ENCODE measurements at regions not wholly inside any gene's neighbourhood (a gene's known extent, or its start where the extent isn't known, plus 50 kb on each side); places are given as distances from the start of the nearest gene placed in this dataset.

DNA sequence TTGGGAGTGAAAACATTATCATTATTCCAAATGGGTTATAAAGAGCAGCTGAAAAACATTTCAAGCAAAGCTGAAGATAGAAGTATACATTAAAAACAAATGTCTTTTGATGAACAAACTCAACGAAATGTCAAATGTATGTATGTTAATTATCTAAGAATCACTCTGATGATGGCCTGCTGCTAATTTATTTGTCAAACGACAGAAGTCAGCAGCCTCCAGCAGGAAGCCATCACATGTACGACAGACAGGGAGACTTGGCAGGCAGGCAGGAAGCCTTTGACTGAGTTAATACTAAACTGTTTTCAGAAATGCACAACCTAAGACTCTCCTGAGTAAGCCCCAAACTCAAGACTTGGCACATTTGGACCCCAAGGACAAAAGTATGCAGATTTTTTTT lies 491.1 kb downstream of the ZNF385D start:
- no peak for TF ChIP-seq POLR2AphosphoS5 (IDR thresholded peaks at IDR 0.05; ENCODE audit: insufficient read depth in 1 of 2, low read depth in 1 of 2)
- no peak for TF ChIP-seq POLR2A (IDR thresholded peaks at IDR 0.05)
- TF ChIP-seq, protein P1, sequence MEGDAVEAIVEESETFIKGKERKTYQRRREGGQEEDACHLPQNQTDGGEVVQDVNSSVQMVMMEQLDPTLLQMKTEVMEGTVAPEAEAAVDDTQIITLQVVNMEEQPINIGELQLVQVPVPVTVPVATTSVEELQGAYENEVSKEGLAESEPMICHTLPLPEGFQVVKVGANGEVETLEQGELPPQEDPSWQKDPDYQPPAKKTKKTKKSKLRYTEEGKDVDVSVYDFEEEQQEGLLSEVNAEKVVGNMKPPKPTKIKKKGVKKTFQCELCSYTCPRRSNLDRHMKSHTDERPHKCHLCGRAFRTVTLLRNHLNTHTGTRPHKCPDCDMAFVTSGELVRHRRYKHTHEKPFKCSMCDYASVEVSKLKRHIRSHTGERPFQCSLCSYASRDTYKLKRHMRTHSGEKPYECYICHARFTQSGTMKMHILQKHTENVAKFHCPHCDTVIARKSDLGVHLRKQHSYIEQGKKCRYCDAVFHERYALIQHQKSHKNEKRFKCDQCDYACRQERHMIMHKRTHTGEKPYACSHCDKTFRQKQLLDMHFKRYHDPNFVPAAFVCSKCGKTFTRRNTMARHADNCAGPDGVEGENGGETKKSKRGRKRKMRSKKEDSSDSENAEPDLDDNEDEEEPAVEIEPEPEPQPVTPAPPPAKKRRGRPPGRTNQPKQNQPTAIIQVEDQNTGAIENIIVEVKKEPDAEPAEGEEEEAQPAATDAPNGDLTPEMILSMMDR (IDR thresholded peaks at IDR 0.05) = no peak
- no peaks in the 10 kb centered on the region for H3K27me3 ChIP-seq
- no peak overlapping the region for H3K27ac ChIP-seq
- DNase-seq (ENCODE audit: extremely low spot score in 2 of 2) = no peak
- H3K36me3 ChIP-seq = no peaks in the 10 kb centered on the region
- no peaks in the 10 kb centered on the region for H3K9me3 ChIP-seq
- intact Hi-C loops (cut with DNase I) = no loop called here
- H3K4me3 ChIP-seq = no peak overlapping the region
- no peaks in the 10 kb centered on the region for H3K4me1 ChIP-seq

DNA sequence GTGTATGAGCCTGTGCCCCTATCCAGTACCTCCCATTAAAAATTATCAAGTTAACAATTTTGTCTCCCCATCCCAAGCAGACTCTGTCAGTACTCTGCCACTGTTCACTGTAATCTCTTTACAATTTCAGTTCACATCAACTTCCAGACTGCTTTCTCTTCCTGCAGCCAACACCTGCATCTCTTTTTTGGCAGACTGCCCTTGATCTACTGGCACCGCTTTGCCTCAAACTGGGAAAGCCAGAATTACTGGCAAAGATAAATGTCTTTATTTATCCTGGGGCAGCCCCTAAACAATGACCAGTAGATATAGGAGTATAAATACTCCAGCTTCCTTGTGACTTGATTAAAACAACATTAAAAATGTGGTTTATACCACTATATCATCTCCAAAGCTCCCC lies 494.1 kb downstream of the ZNF385D start:
- no peak overlapping the region for H3K4me3 ChIP-seq
- no peak overlapping the region for H3K27ac ChIP-seq
- DNase-seq (ENCODE audit: extremely low spot score in 2 of 2) = no peak
- H3K36me3 ChIP-seq = no peaks in the 10 kb centered on the region
- H3K4me1 ChIP-seq = no peaks in the 10 kb centered on the region
- TF ChIP-seq POLR2AphosphoS5 (IDR thresholded peaks at IDR 0.05; ENCODE audit: insufficient read depth in 1 of 2, low read depth in 1 of 2) (no peak), POLR2A (IDR thresholded peaks at IDR 0.05) (no peak)
- TF ChIP-seq, protein P1 (IDR thresholded peaks at IDR 0.05) = no peak
- H3K9me3 ChIP-seq = no peaks in the 10 kb centered on the region
- intact Hi-C loops (cut with DNase I) = no loop called here
- H3K27me3 ChIP-seq = no peaks in the 10 kb centered on the region

GRCh38 chr3:21238661-21239060 lies 512.3 kb downstream of the ZNF385D start:
- Histone ChIP-seq H3K4me1 (no peaks in the 10 kb centered on the region), H3K9me3 (no peaks in the 10 kb centered on the region), H3K27ac (no peak overlapping the region), H3K36me3 (no peaks in the 10 kb centered on the region), H3K4me3 (no peak overlapping the region), H3K27me3 (no peaks in the 10 kb centered on the region)
- intact Hi-C loops (cut with DNase I) = no loop called here
- DNase-seq (ENCODE audit: extremely low spot score in 2 of 2) = no peak
- TF ChIP-seq, protein P1 (IDR thresholded peaks at IDR 0.05) = no peak
- TF ChIP-seq POLR2AphosphoS5 (IDR thresholded peaks at IDR 0.05; ENCODE audit: insufficient read depth in 1 of 2, low read depth in 1 of 2) (no peak), POLR2A (IDR thresholded peaks at IDR 0.05) (no peak)

DNA sequence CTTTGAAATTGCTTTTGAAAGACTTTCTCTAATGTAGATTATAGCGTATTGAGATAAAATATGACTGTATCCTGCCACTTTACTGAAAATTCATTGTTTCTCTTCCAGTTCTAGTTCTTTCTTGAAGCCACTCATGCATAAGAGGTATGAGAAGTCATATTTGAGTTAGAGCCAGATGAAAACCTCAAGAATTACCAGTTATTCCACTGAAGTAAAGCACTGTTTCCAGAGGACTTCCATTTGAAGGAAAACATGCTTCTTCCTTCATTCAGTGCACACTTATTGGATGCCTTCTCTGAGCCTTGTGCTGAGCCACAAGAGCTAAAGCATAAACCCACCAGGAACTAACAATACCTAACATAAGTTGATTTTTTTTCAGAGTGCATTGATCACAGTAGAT lies 513.4 kb downstream of the ZNF385D start:
- Histone ChIP-seq H3K4me3 (no peak overlapping the region), H3K27ac (no peak overlapping the region), H3K36me3 (no peaks in the 10 kb centered on the region), H3K4me1 (no peaks in the 10 kb centered on the region), H3K9me3 (no peaks in the 10 kb centered on the region), H3K27me3 (no peaks in the 10 kb centered on the region)
- TF ChIP-seq POLR2A (IDR thresholded peaks at IDR 0.05) (no peak), POLR2AphosphoS5 (IDR thresholded peaks at IDR 0.05; ENCODE audit: insufficient read depth in 1 of 2, low read depth in 1 of 2) (no peak)
- TF ChIP-seq, protein P1 (IDR thresholded peaks at IDR 0.05) = no peak
- no peak for DNase-seq (ENCODE audit: extremely low spot score in 2 of 2)
- intact Hi-C loops (cut with DNase I) = no loop called here

GRCh38 chr3:21235491-21235890 lies 515.5 kb downstream of the ZNF385D start:
- H3K36me3 ChIP-seq = no peaks in the 10 kb centered on the region
- H3K27ac ChIP-seq = no peak overlapping the region
- TF ChIP-seq, protein P1 (IDR thresholded peaks at IDR 0.05) = no peak
- no peak for DNase-seq (ENCODE audit: extremely low spot score in 2 of 2)
- no peaks in the 10 kb centered on the region for H3K27me3 ChIP-seq
- intact Hi-C loops (cut with DNase I) = no loop called here
- no peak overlapping the region for H3K4me3 ChIP-seq
- H3K9me3 ChIP-seq = no peaks in the 10 kb centered on the region
- no peaks in the 10 kb centered on the region for H3K4me1 ChIP-seq

Measured in vagina (tissue), 2 donors.